PC-9 (cell line): ENCODE measurements at regions not wholly inside any gene's neighbourhood (a gene's known extent, or its start where the extent isn't known, plus 50 kb on each side); places are given as distances from the start of the nearest gene placed in this dataset.

Experiments
- BruUV-seq: library from RNA; stranded (reverse); fragments of 400-500 nt; replicated peaks from 2 replicates; lab custom pipeline; 2021; lab: Mats Ljungman, UMichigan
- CTCF ChIA-PET: fragments of 300-600 bp; sonication (Branson Sonifier 250); formaldehyde crosslinking; loops from one replicate; lab custom pipeline; 2022; ENCODE audit warnings: antibody characterized with exemption; lab: Charles Lee
- POLR2A ChIA-PET: fragments of 300-600 bp; sonication (Branson Sonifier 250); formaldehyde crosslinking; loops from one replicate; lab custom pipeline; 2022; ENCODE audit warnings: antibody characterized with exemption; ENCODE audit not compliant: unreplicated experiment; lab: Charles Lee
- DNase-seq, 2 experiments: peaks; one replicate each; pipeline versions ENCODE4 v3.0.0 to v3.0.0-alpha.2; 2015 to 2022; ENCODE audit warnings: mixed read lengths in 1 of 2
- H2AFZ ChIP-seq: fragments of 200-600 bp; sonication (generic); 2 replicates; pipeline ENCODE4 v1.8.1; 2017; ENCODE audit warnings: antibody characterized with exemption
- H3F3A ChIP-seq: fragments of 200-600 bp; sonication (generic); 2 replicates; pipeline ENCODE4 v1.8.1; 2017; ENCODE audit warnings: antibody characterized with exemption, mild to moderate bottlenecking, low read depth; ENCODE audit not compliant: insufficient read depth
- H3K27ac ChIP-seq: fragments of 200-600 bp; sonication (generic); 2 replicates; pipeline ENCODE4 v1.6.1; 2016; ENCODE audit warnings: mixed run types
- H3K27me3 ChIP-seq: fragments of 200-600 bp; sonication (generic); 2 replicates; pipeline ENCODE4 v1.6.1; 2016; ENCODE audit warnings: low read depth, mixed run types; ENCODE audit not compliant: insufficient read depth
- H3K36me3 ChIP-seq: fragments of 200-600 bp; sonication (generic); 2 replicates; pipeline ENCODE4 v1.6.1; 2016; ENCODE audit warnings: low read depth, mixed run types
- H3K4me1 ChIP-seq: fragments of 200-600 bp; sonication (generic); replicated peaks from 2 replicates; pipeline ENCODE4 v1.6.1; 2016; ENCODE audit warnings: mixed run types; ENCODE audit not compliant: insufficient read depth
- H3K4me2 ChIP-seq: fragments of 200-600 bp; sonication (generic); 2 replicates; pipeline ENCODE4 v1.6.1; 2017; ENCODE audit warnings: mixed run types
- H3K4me3 ChIP-seq: fragments of 200-600 bp; sonication (generic); 2 replicates; pipeline ENCODE4 v1.6.1; 2016; ENCODE audit warnings: mixed run types
- H3K79me2 ChIP-seq: fragments of 200-600 bp; sonication (generic); 2 replicates; pipeline ENCODE4 v1.6.1; 2017; ENCODE audit warnings: low read depth, mixed run types
- H3K9me2 ChIP-seq: fragments of 200-600 bp; sonication (generic); 2 replicates; pipeline ENCODE4 v1.8.1; 2017; ENCODE audit warnings: mild to moderate bottlenecking; ENCODE audit not compliant: insufficient read depth
- H3K9me3 ChIP-seq: fragments of 200-600 bp; sonication (generic); 2 replicates; pipeline ENCODE4 v1.8.1; 2016; ENCODE audit warnings: low read depth; ENCODE audit not compliant: insufficient read depth
- H4K20me1 ChIP-seq: fragments of 200-600 bp; sonication (generic); 2 replicates; pipeline ENCODE4 v1.8.1; 2017; ENCODE audit not compliant: insufficient read depth
- CTCF ChIP-seq: fragments of 200-600 bp; sonication (generic); conservative IDR thresholded peaks from 2 replicates; pipeline ENCODE4 v1.6.1; 2017; ENCODE audit warnings: mixed run types, antibody characterized with exemption, mild to moderate bottlenecking, moderate library complexity
- EZH2 ChIP-seq: fragments of 200-600 bp; sonication (generic); IDR thresholded peaks from 2 replicates; pipeline ENCODE4 v1.8.0; 2017; ENCODE audit warnings: antibody characterized with exemption, low read depth
- intact Hi-C: fragments of 100-400 bp; cut with micrococcal nuclease; formaldehyde crosslinking; loops from one replicate; pipeline ENCODE4 v1.10.0; 2022; ENCODE audit not compliant: unreplicated experiment

- no peak overlapping the region for H3K4me2 ChIP-seq
- H3F3A ChIP-seq: no peaks in the 10 kb centered on the region
- intact Hi-C loops: no loop called here
- no peaks in the 10 kb centered on the region for H4K20me1 ChIP-seq
- TF ChIP-seq EZH2 (no peak), CTCF (no peak)
- ChIA-PET CTCF (no interaction called here), POLR2A (no interaction called here)
- no peaks in the 10 kb centered on the region for H3K27me3 ChIP-seq
- no peaks in the 10 kb centered on the region for H3K36me3 ChIP-seq
- H3K9me2 ChIP-seq: 0 out of 2 replicates have a peak, but pooled peaks cover 6% of the 10 kb centered on the region
- no peak for DNase-seq
- no peak overlapping the region for H2AFZ ChIP-seq
- H3K79me2 ChIP-seq: no peaks in the 10 kb centered on the region
- H3K27ac ChIP-seq: no peak overlapping the region
- H3K9me3 ChIP-seq: peaks cover 4% of the 10 kb centered on the region
- H3K4me1 ChIP-seq: no peaks in the 10 kb centered on the region
- no peak overlapping the region for H3K4me3 ChIP-seq
- BruUV-seq: no TSS peak
These were observed 112.2 kb upstream of the NT5C1B start for GRCh38 chr2:18701546-18701945.

GRCh38 chr2:18690342-18690741 lies 101.0 kb upstream of the NT5C1B start:
- Histone ChIP-seq H4K20me1 (no peaks in the 10 kb centered on the region), H3K27me3 (no peaks in the 10 kb centered on the region), H2AFZ (no peak overlapping the region), H3K9me3 (no peaks in the 10 kb centered on the region; the same call in 1 of the 2 replicates), H3K27ac (no peak overlapping the region), H3K9me2 (no peaks in the 10 kb centered on the region), H3K36me3 (no peaks in the 10 kb centered on the region), H3K4me2 (no peak overlapping the region), H3K4me3 (no peak overlapping the region), H3F3A (no peaks in the 10 kb centered on the region), H3K4me1 (no peaks in the 10 kb centered on the region), H3K79me2 (no peaks in the 10 kb centered on the region)
- ChIA-PET POLR2A (no interaction called here), CTCF (no interaction called here)
- TF ChIP-seq CTCF (peak; percentile 27; the same call in 1 of the 2 replicates), EZH2 (no peak)
- intact Hi-C loops: no loop called here
- DNase-seq: no peak
- BruUV-seq: no TSS peak

GRCh38 chr2:18684206-18685038 lies 95.1 kb upstream of the NT5C1B start:
- H3K36me3 ChIP-seq: no peaks in the 10 kb centered on the region
- no peak overlapping the region for H3K27ac ChIP-seq
- POLR2A ChIA-PET: no interaction called here
- H3K4me1 ChIP-seq: no peaks in the 10 kb centered on the region
- CTCF ChIA-PET: no interaction called here
- no peak overlapping the region for H3K4me3 ChIP-seq
- no peaks in the 10 kb centered on the region for H3K9me2 ChIP-seq
- no TSS peak for BruUV-seq
- H3K4me2 ChIP-seq: no peak overlapping the region
- no peaks in the 10 kb centered on the region for H4K20me1 ChIP-seq
- H2AFZ ChIP-seq: no peak overlapping the region
- H3K9me3 ChIP-seq: no peaks in the 10 kb centered on the region
- TF ChIP-seq EZH2 (no peak), CTCF (no peak)
- no peaks in the 10 kb centered on the region for H3K27me3 ChIP-seq
- no peaks in the 10 kb centered on the region for H3F3A ChIP-seq
- DNase-seq: no peak
- no peaks in the 10 kb centered on the region for H3K79me2 ChIP-seq
- intact Hi-C loops: no loop called here
